MM.1S (cell line): ENCODE measurements at regions not wholly inside any gene's neighbourhood (a gene's known extent, or its start where the extent isn't known, plus 50 kb on each side); places are given as distances from the start of the nearest gene placed in this dataset.

ENCODE experiments used
- DNase-seq: peaks from one replicate; pipeline ENCODE4 v3.0.0-alpha.2; 2015
- H2AFZ ChIP-seq: fragments of 300-600 bp; sonication (generic); 2 replicates; pipeline ENCODE4 v1.6.0; 2016; ENCODE audit warnings: antibody characterized with exemption, low read length
- H3F3A ChIP-seq: fragments of 300-600 bp; sonication (generic); 2 replicates; pipeline ENCODE4 v1.6.1; 2016; ENCODE audit warnings: mild to moderate bottlenecking, antibody characterized with exemption, low read length, moderate library complexity, mixed read lengths; ENCODE audit not compliant: insufficient read depth
- H3K27ac ChIP-seq: fragments of 300-600 bp; sonication (generic); 2 replicates; pipeline ENCODE4 v1.5.1; 2016; ENCODE audit warnings: mild to moderate bottlenecking, low read length
- H3K27me3 ChIP-seq: fragments of 300-600 bp; sonication (generic); replicated peaks from 2 replicates; pipeline ENCODE4 v1.6.0; 2016; ENCODE audit warnings: low read length; ENCODE audit not compliant: insufficient read depth
- H3K36me3 ChIP-seq: fragments of 300-600 bp; sonication (generic); replicated peaks from 2 replicates; pipeline ENCODE4 v1.6.1; 2016; ENCODE audit warnings: mild to moderate bottlenecking, low read length, mixed read lengths; ENCODE audit not compliant: insufficient read depth
- H3K4me1 ChIP-seq: fragments of 300-600 bp; sonication (generic); 2 replicates; pipeline ENCODE4 v1.6.1; 2016; ENCODE audit warnings: low read length, mixed read lengths
- H3K4me2 ChIP-seq: fragments of 300-600 bp; sonication (generic); 2 replicates; pipeline ENCODE4 v1.6.0; 2016; ENCODE audit warnings: low read depth, low read length
- H3K4me3 ChIP-seq: fragments of 300-600 bp; sonication (generic); 2 replicates; pipeline ENCODE4 v1.5.1; 2016; ENCODE audit warnings: low read length, mixed read lengths
- H3K79me2 ChIP-seq: fragments of 300-600 bp; sonication (generic); 2 replicates; pipeline ENCODE4 v1.6.1; 2016; ENCODE audit warnings: mixed run types, low read length, mixed read lengths
- H3K9ac ChIP-seq: fragments of 300-600 bp; sonication (generic); 2 replicates; pipeline ENCODE4 v1.6.1; 2016; ENCODE audit warnings: low read length, mixed read lengths
- H3K9me2 ChIP-seq: fragments of 300-600 bp; sonication (generic); replicated peaks from 2 replicates; pipeline ENCODE4 v1.6.1; 2016; ENCODE audit warnings: mild to moderate bottlenecking, low read length, mixed read lengths; ENCODE audit not compliant: insufficient read depth
- H3K9me3 ChIP-seq: fragments of 300-600 bp; sonication (generic); replicated peaks from 2 replicates; pipeline ENCODE4 v1.6.1; 2016; ENCODE audit warnings: mild to moderate bottlenecking, low read length, mixed read lengths; ENCODE audit not compliant: insufficient read depth
- H4K20me1 ChIP-seq: fragments of 300-600 bp; sonication (generic); 2 replicates; pipeline ENCODE4 v1.6.1; 2016; ENCODE audit warnings: mild to moderate bottlenecking, low read length, moderate library complexity, mixed read lengths; ENCODE audit not compliant: insufficient read depth
- CTCF ChIP-seq: fragments of 300-600 bp; sonication (generic); IDR thresholded peaks from 2 replicates; pipeline ENCODE4 v1.5.1; 2016; ENCODE audit warnings: antibody characterized with exemption, low read length, mixed read lengths
- EZH2 ChIP-seq: fragments of 300-600 bp; sonication (generic); optimal IDR thresholded peaks from 2 replicates; pipeline ENCODE3; 2017; ENCODE audit warnings: low read depth, mild to moderate bottlenecking, antibody characterized with exemption, low read length, mixed read lengths
- EZH2phosphoT487 ChIP-seq: fragments of 300-600 bp; sonication (generic); IDR thresholded peaks from 2 replicates; pipeline ENCODE4 v1.6.1; 2018; ENCODE audit warnings: antibody characterized with exemption, low read length

DNA sequence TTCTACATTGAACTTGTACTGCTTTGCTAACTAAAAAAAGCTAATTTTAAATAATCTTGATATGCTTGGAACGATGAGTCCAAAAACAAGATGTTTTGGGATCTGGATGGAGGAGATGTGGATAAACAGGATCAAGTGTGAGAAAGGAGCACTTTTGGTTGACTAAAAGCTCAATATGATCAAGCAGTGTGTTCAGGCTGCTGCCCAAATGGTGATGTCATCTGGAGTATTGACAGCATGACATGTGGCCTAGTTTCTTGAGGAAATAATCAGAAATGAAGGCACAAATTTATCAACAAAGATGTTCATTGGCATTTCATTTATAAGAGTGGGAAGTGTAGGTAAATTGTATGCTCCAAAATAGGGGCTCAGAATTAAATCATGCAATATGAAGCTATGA lies 161.2 kb downstream of the SOX2 start:
- no peaks in the 10 kb centered on the region for H3K27me3 ChIP-seq
- no peaks in the 10 kb centered on the region for H3K9me3 ChIP-seq
- no peak for DNase-seq
- TF ChIP-seq CTCF: no peak
- no peak for TF ChIP-seq EZH2phosphoT487
- TF ChIP-seq EZH2: no peak
- H3K4me2 ChIP-seq: no peak overlapping the region
- no peaks in the 10 kb centered on the region for H3K4me1 ChIP-seq
- H4K20me1 ChIP-seq: no peaks in the 10 kb centered on the region
- H3K9ac ChIP-seq: no peak overlapping the region
- H3K4me3 ChIP-seq: no peak overlapping the region
- H3K36me3 ChIP-seq: no peaks in the 10 kb centered on the region
- H3K9me2 ChIP-seq: no peaks in the 10 kb centered on the region
- no peak overlapping the region for H3K27ac ChIP-seq
- no peak overlapping the region for H2AFZ ChIP-seq
- no peaks in the 10 kb centered on the region for H3K79me2 ChIP-seq
- H3F3A ChIP-seq: no peaks in the 10 kb centered on the region

- Histone ChIP-seq H3K27me3 (no peaks in the 10 kb centered on the region), H4K20me1 (no peaks in the 10 kb centered on the region), H3K9ac (no peak overlapping the region), H3K4me2 (no peak overlapping the region), H3K79me2 (no peaks in the 10 kb centered on the region), H3K4me1 (0 out of 2 replicates have a peak, but pooled peaks cover under 1% of the 10 kb centered on the region), H3K9me3 (no peaks in the 10 kb centered on the region), H3K36me3 (no peaks in the 10 kb centered on the region), H3K27ac (no peak overlapping the region), H3F3A (no peaks in the 10 kb centered on the region), H2AFZ (no peak overlapping the region), H3K4me3 (no peak overlapping the region), H3K9me2 (no peaks in the 10 kb centered on the region)
- no peak for TF ChIP-seq CTCF
- no peak for TF ChIP-seq EZH2phosphoT487
- TF ChIP-seq EZH2: no peak
- DNase-seq: no peak
Measured at GRCh38 chr3:181879926-181880325, 168.2 kb downstream of the SOX2 start.

- Histone ChIP-seq H2AFZ (no peak overlapping the region), H4K20me1 (no peaks in the 10 kb centered on the region), H3K27me3 (no peaks in the 10 kb centered on the region), H3K79me2 (no peaks in the 10 kb centered on the region), H3K9ac (no peak overlapping the region), H3K9me3 (no peaks in the 10 kb centered on the region), H3K4me3 (no peak overlapping the region), H3K9me2 (no peaks in the 10 kb centered on the region), H3F3A (no peaks in the 10 kb centered on the region), H3K27ac (no peak overlapping the region), H3K4me1 (peaks cover 4% of the 10 kb centered on the region), H3K4me2 (no peak overlapping the region), H3K36me3 (no peaks in the 10 kb centered on the region)
- DNase-seq: no peak
- TF ChIP-seq EZH2 (no peak), CTCF (no peak), EZH2phosphoT487 (no peak)
Measured at GRCh38 chr3:181880331-181880730, 168.6 kb downstream of the SOX2 start.
